ENCODE measurements at regions not wholly inside any gene's neighbourhood (a gene's known extent, or its start where the extent isn't known, plus 50 kb on each side); places are given as distances from the start of the nearest gene placed in this dataset.
A peak's percentile ranks its signal among the peaks of the same experiment; 100 is the strongest.

GRCh38 chr12:5171701-5172100, 128.0 kb downstream of the KCNA5 start:
- peak; percentile 23 to 55 (median 48) for TF ChIP-seq CTCF (IDR thresholded peaks at IDR 0.05)
- TF ChIP-seq POLR2A (IDR thresholded peaks at IDR 0.05) = no peak
